Activated naive CD4-positive, alpha-beta T cell treated with anti-CD3 and anti-CD28 coated beads, Interleukin-2, amount 50 U/mL, for 24 hours (primary cell): ENCODE measurements at regions not wholly inside any gene's neighbourhood (a gene's known extent, or its start where the extent isn't known, plus 50 kb on each side); places are given as distances from the start of the nearest gene placed in this dataset.
A peak's percentile ranks its signal among the peaks of the same experiment; 100 is the strongest.
"Not testable (repeated sequence)": the region's sequence is repeated elsewhere in the genome, so short reads cannot be mapped to it uniquely, and the experiment has no call there.

Source experiments
- H3K27ac Mint-ChIP-seq: one replicate; pipeline ENCODE4 v1.8.0; 2021; ENCODE audit warnings: mild to moderate bottlenecking, mixed read lengths
- H3K27me3 Mint-ChIP-seq: one replicate; pipeline ENCODE4 v1.8.0; 2021; ENCODE audit warnings: mixed read lengths
- H3K36me3 Mint-ChIP-seq: one replicate; pipeline ENCODE4 v1.8.0; 2021; ENCODE audit warnings: mixed read lengths
- H3K4me1 Mint-ChIP-seq: one replicate; pipeline ENCODE4 v1.8.0; 2021; ENCODE audit warnings: mixed read lengths
- H3K4me3 Mint-ChIP-seq: one replicate; pipeline ENCODE4 v1.8.0; 2021; ENCODE audit warnings: mild to moderate bottlenecking, mixed read lengths
- H3K9me3 Mint-ChIP-seq: one replicate; pipeline ENCODE4 v1.8.0; 2021; ENCODE audit warnings: mixed read lengths

GRCh38 chr6:34646714-34647113 lies 49.9 kb downstream of the ILRUN start:
- Mint-ChIP-seq H3K36me3 (peaks cover 17% of the 10 kb centered on the region), H3K9me3 (no peaks in the 10 kb centered on the region), H3K27ac (no peak overlapping the region), H3K4me3 (no peak overlapping the region), H3K4me1 (peaks cover 36% of the 10 kb centered on the region), H3K27me3 (no peaks in the 10 kb centered on the region)

- Mint-ChIP-seq H3K27ac (peak overlapping the region; percentile 20), H3K36me3 (peaks cover 17% of the 10 kb centered on the region), H3K4me3 (no peak overlapping the region), H3K27me3 (no peaks in the 10 kb centered on the region), H3K9me3 (no peaks in the 10 kb centered on the region), H3K4me1 (peaks cover 28% of the 10 kb centered on the region)
Observed at GRCh38 chr6:34645627-34646026, 50.9 kb downstream of the ILRUN start.

GRCh38 chr6:34644716-34645115 lies 51.9 kb downstream of the ILRUN start:
- H3K36me3 Mint-ChIP-seq: peaks cover 17% of the 10 kb centered on the region
- no peak overlapping the region for H3K27ac Mint-ChIP-seq
- H3K9me3 Mint-ChIP-seq: no peaks in the 10 kb centered on the region
- H3K27me3 Mint-ChIP-seq: no peaks in the 10 kb centered on the region
- H3K4me3 Mint-ChIP-seq: no peak overlapping the region
- peaks cover 28% of the 10 kb centered on the region for H3K4me1 Mint-ChIP-seq

GRCh38 chr6:34642427-34642826 lies 54.1 kb downstream of the ILRUN start:
- H3K27ac Mint-ChIP-seq: no peak overlapping the region
- peaks cover 23% of the 10 kb centered on the region for H3K4me1 Mint-ChIP-seq
- no peaks in the 10 kb centered on the region for H3K9me3 Mint-ChIP-seq
- H3K27me3 Mint-ChIP-seq: no peaks in the 10 kb centered on the region
- no peak overlapping the region for H3K4me3 Mint-ChIP-seq
- peaks cover 18% of the 10 kb centered on the region for H3K36me3 Mint-ChIP-seq

GRCh38 chr6:34640074-34640849 lies 56.3 kb downstream of the ILRUN start:
- Mint-ChIP-seq H3K36me3 (peaks cover 10% of the 10 kb centered on the region), H3K4me1 (peaks cover 12% of the 10 kb centered on the region)
- not testable (repeated sequence) for H3K4me3 Mint-ChIP-seq, H3K27me3 Mint-ChIP-seq, H3K27ac Mint-ChIP-seq, H3K9me3 Mint-ChIP-seq

- H3K36me3 Mint-ChIP-seq: peaks cover 9% of the 10 kb centered on the region
- no peak overlapping the region for H3K4me3 Mint-ChIP-seq
- H3K27ac Mint-ChIP-seq: peak overlapping the region; percentile 68
- no peaks in the 10 kb centered on the region for H3K9me3 Mint-ChIP-seq
- H3K4me1 Mint-ChIP-seq: peaks cover 15% of the 10 kb centered on the region
- H3K27me3 Mint-ChIP-seq: no peaks in the 10 kb centered on the region
Observed at GRCh38 chr6:34638834-34639736, 57.5 kb downstream of the ILRUN start.

- Mint-ChIP-seq H3K4me3 (no peak overlapping the region), H3K36me3 (peaks cover 13% of the 10 kb centered on the region), H3K27me3 (no peaks in the 10 kb centered on the region), H3K4me1 (peaks cover 29% of the 10 kb centered on the region), H3K9me3 (no peaks in the 10 kb centered on the region), H3K27ac (peak overlapping the region; percentile 23)
Observed at GRCh38 chr6:34633785-34634184, 62.8 kb downstream of the ILRUN start.

GRCh38 chr6:34633256-34633655 lies 63.3 kb downstream of the ILRUN start:
- H3K27me3 Mint-ChIP-seq: no peaks in the 10 kb centered on the region
- peaks cover 11% of the 10 kb centered on the region for H3K36me3 Mint-ChIP-seq
- no peak overlapping the region for H3K27ac Mint-ChIP-seq
- peaks cover 27% of the 10 kb centered on the region for H3K4me1 Mint-ChIP-seq
- H3K9me3 Mint-ChIP-seq: no peaks in the 10 kb centered on the region
- H3K4me3 Mint-ChIP-seq: no peak overlapping the region

- no peak overlapping the region for H3K27ac Mint-ChIP-seq
- H3K4me1 Mint-ChIP-seq: peaks cover 26% of the 10 kb centered on the region
- H3K4me3 Mint-ChIP-seq: no peak overlapping the region
- no peaks in the 10 kb centered on the region for H3K27me3 Mint-ChIP-seq
- peaks cover 12% of the 10 kb centered on the region for H3K36me3 Mint-ChIP-seq
- no peaks in the 10 kb centered on the region for H3K9me3 Mint-ChIP-seq
Observed at GRCh38 chr6:34630040-34630439, 66.5 kb downstream of the ILRUN start.

GRCh38 chr6:34627296-34627695 lies 69.3 kb downstream of the ILRUN start:
- Mint-ChIP-seq H3K36me3 (peaks cover 12% of the 10 kb centered on the region), H3K9me3 (no peaks in the 10 kb centered on the region), H3K27me3 (no peaks in the 10 kb centered on the region), H3K27ac (no peak overlapping the region), H3K4me1 (peaks cover 26% of the 10 kb centered on the region), H3K4me3 (no peak overlapping the region)

GRCh38 chr6:34618430-34619182 lies 62.5 kb upstream of the SPDEF start:
- Mint-ChIP-seq H3K27ac (peak overlapping the region; percentile 4), H3K4me3 (no peak overlapping the region), H3K36me3 (peaks cover 4% of the 10 kb centered on the region), H3K27me3 (no peaks in the 10 kb centered on the region), H3K4me1 (peaks cover 31% of the 10 kb centered on the region), H3K9me3 (no peaks in the 10 kb centered on the region)

GRCh38 chr6:34617231-34617630 lies 61.1 kb upstream of the SPDEF start:
- H3K4me1 Mint-ChIP-seq: peaks cover 23% of the 10 kb centered on the region
- peaks cover 4% of the 10 kb centered on the region for H3K36me3 Mint-ChIP-seq
- H3K9me3 Mint-ChIP-seq: no peaks in the 10 kb centered on the region
- no peaks in the 10 kb centered on the region for H3K27me3 Mint-ChIP-seq
- no peak overlapping the region for H3K27ac Mint-ChIP-seq
- no peak overlapping the region for H3K4me3 Mint-ChIP-seq

GRCh38 chr6:34616227-34616585 lies 60.1 kb upstream of the SPDEF start:
- Mint-ChIP-seq H3K36me3 (peaks cover 4% of the 10 kb centered on the region), H3K4me3 (no peak overlapping the region), H3K27me3 (no peaks in the 10 kb centered on the region), H3K4me1 (peaks cover 23% of the 10 kb centered on the region), H3K9me3 (no peaks in the 10 kb centered on the region), H3K27ac (no peak overlapping the region)

- H3K27me3 Mint-ChIP-seq: no peaks in the 10 kb centered on the region
- peaks cover 4% of the 10 kb centered on the region for H3K36me3 Mint-ChIP-seq
- H3K4me3 Mint-ChIP-seq: no peak overlapping the region
- H3K9me3 Mint-ChIP-seq: no peaks in the 10 kb centered on the region
- H3K4me1 Mint-ChIP-seq: peaks cover 24% of the 10 kb centered on the region
- no peak overlapping the region for H3K27ac Mint-ChIP-seq
Observed at GRCh38 chr6:34615574-34616226, 59.6 kb upstream of the SPDEF start.

- Mint-ChIP-seq H3K4me1 (peaks cover 18% of the 10 kb centered on the region), H3K36me3 (peaks cover 6% of the 10 kb centered on the region), H3K27ac (no peak overlapping the region), H3K4me3 (no peak overlapping the region), H3K27me3 (no peaks in the 10 kb centered on the region), H3K9me3 (no peaks in the 10 kb centered on the region)
Observed at GRCh38 chr6:34610819-34611477, 54.8 kb upstream of the SPDEF start.
